PFSK-1 (cell line): ENCODE measurements at regions not wholly inside any gene's neighbourhood (a gene's known extent, or its start where the extent isn't known, plus 50 kb on each side); places are given as distances from the start of the nearest gene placed in this dataset.

Experiments used
- FOXP2 ChIP-seq: optimal IDR thresholded peaks from 2 replicates; pipeline ENCODE3; 2011; ENCODE audit warnings: borderline replicate concordance, control low read depth, inconsistent platforms; ENCODE audit not compliant: insufficient read depth; ENCODE audit errors: extremely low read length, extremely low read depth
- REST ChIP-seq, 2 experiments: IDR thresholded peaks; 2 replicates each; pipeline versions ENCODE4 v1.6.1 to v1.8.0; 2011 to 2012; ENCODE audit warnings: low read depth in 2 of 2, low read length in 2 of 2, control low read depth in 1 of 2, inconsistent platforms in 1 of 2, mild to moderate bottlenecking in 1 of 2, moderate library complexity in 1 of 2; ENCODE audit not compliant: insufficient read depth in 1 of 2
- SIN3A ChIP-seq: IDR thresholded peaks from 2 replicates; pipeline ENCODE4 v1.6.1; 2012; ENCODE audit warnings: mild to moderate bottlenecking, low read length, moderate library complexity, borderline replicate concordance; ENCODE audit not compliant: insufficient read depth
- TAF1 ChIP-seq: IDR thresholded peaks from 2 replicates; pipeline ENCODE4 v1.6.1; 2012; ENCODE audit warnings: low read length, control low read depth, borderline replicate concordance; ENCODE audit not compliant: insufficient read depth

GRCh38 chr22:48438096-48438495 is 1389.6 kb downstream of the BRD1 start:
- TF ChIP-seq SIN3A (no peak), TAF1 (no peak), REST (IDR thresholded peaks at IDR 0.05; ENCODE audit: insufficient read depth in 1 of 2, low read depth in 2 of 2, low read length in 2 of 2) (no peak), FOXP2 (no peak)
